CD14-positive monocyte (primary cell): ENCODE measurements at regions not wholly inside any gene's neighbourhood (a gene's known extent, or its start where the extent isn't known, plus 50 kb on each side); places are given as distances from the start of the nearest gene placed in this dataset.

Experiments
- DNase-seq, 3 donors: peaks; one replicate each; pipeline ENCODE4 v3.0.0-alpha.2; 2011 to 2022
- H2AFZ ChIP-seq: 2 replicates; pipeline ENCODE4 v1.6.0; 2012; ENCODE audit warnings: mild to moderate bottlenecking, low read depth, low read length, inconsistent platforms; ENCODE audit not compliant: insufficient read depth, poor library complexity, severe bottlenecking
- H3K27ac ChIP-seq, 2 donors: 1 replicate in 1 of 2; 2 replicates in 1 of 2; pipeline ENCODE4 v1.5.1; 2012 to 2013; ENCODE audit warnings: low read length in 2 of 2, control low read depth in 1 of 2, inconsistent platforms in 1 of 2, low read depth in 1 of 2, mild to moderate bottlenecking in 1 of 2
- H3K27me3 ChIP-seq, 2 donors: one replicate each; pipeline versions ENCODE4 v1.6.0 to v1.6.1; 2011 to 2013; ENCODE audit warnings: low read length in 2 of 2; ENCODE audit not compliant: control insufficient read depth in 2 of 2, insufficient read depth in 2 of 2
- H3K36me3 ChIP-seq, 2 donors: replicated peaks in 1 of 2; 1 replicate in 1 of 2; 2 replicates in 1 of 2; pipeline versions ENCODE4 v1.5.1 to v1.6.1; 2012 to 2013; ENCODE audit warnings: low read length in 2 of 2, control low read depth in 1 of 2, inconsistent platforms in 1 of 2, mild to moderate bottlenecking in 1 of 2; ENCODE audit not compliant: insufficient read depth in 2 of 2, control insufficient read depth in 1 of 2
- H3K4me1 ChIP-seq, 2 donors: 1 replicate in 1 of 2; 2 replicates in 1 of 2; pipeline versions ENCODE4 v1.5.1 to v1.6.1; 2012 to 2013; ENCODE audit warnings: low read length in 2 of 2, control low read depth in 1 of 2, inconsistent platforms in 1 of 2, mild to moderate bottlenecking in 1 of 2, moderate library complexity in 1 of 2; ENCODE audit not compliant: insufficient read depth in 2 of 2, control insufficient read depth in 1 of 2
- H3K4me2 ChIP-seq: replicated peaks from 2 replicates; pipeline ENCODE3; 2012; ENCODE audit warnings: low read length, moderate library complexity, mild to moderate bottlenecking; ENCODE audit not compliant: poor library complexity, severe bottlenecking; ENCODE audit errors: extremely low read depth
- H3K4me3 ChIP-seq, 3 experiments: fragments of 200-600 bp in 1 of 3; sonication (generic) in 1 of 3; replicated peaks in 1 of 3; 1 replicate in 2 of 3; 2 replicates in 1 of 3; pipeline ENCODE4 v1.5.1; 2011 to 2013; ENCODE audit warnings: low read length in 3 of 3, mild to moderate bottlenecking in 3 of 3, control low read depth in 2 of 3, low read depth in 2 of 3, inconsistent platforms in 1 of 3, moderate library complexity in 1 of 3
- H3K79me2 ChIP-seq: 2 replicates; pipeline ENCODE4 v1.6.0; 2012; ENCODE audit warnings: mild to moderate bottlenecking, control low read depth, inconsistent platforms, low read length, moderate library complexity; ENCODE audit not compliant: insufficient read depth
- H3K9ac ChIP-seq: 2 replicates; pipeline ENCODE4 v1.6.0; 2017; ENCODE audit warnings: low read length, mild to moderate bottlenecking; ENCODE audit not compliant: insufficient read depth, poor library complexity, severe bottlenecking
- H3K9me3 ChIP-seq, 2 donors: replicated peaks in 1 of 2; 1 replicate in 1 of 2; 2 replicates in 1 of 2; pipeline versions ENCODE4 v1.5.1 to v1.6.1; 2012 to 2013; ENCODE audit warnings: low read length in 2 of 2, control low read depth in 1 of 2; ENCODE audit not compliant: control insufficient read depth in 1 of 2, insufficient read depth in 1 of 2
- H4K20me1 ChIP-seq: 2 replicates; pipeline ENCODE4 v1.6.0; 2012; ENCODE audit warnings: mild to moderate bottlenecking, low read length, control low read depth, moderate library complexity; ENCODE audit not compliant: insufficient read depth
- H3K27ac Mint-ChIP-seq, 7 donors: one replicate each; pipeline ENCODE4 v1.8.0; 2020; ENCODE audit warnings: mild to moderate bottlenecking in 7 of 7, mixed read lengths in 7 of 7, moderate library complexity in 6 of 7, inconsistent platforms in 2 of 7
- H3K27me3 Mint-ChIP-seq, 3 donors: one replicate each; pipeline ENCODE4 v1.8.0; 2021 to 2022; ENCODE audit warnings: low read depth in 3 of 3, mild to moderate bottlenecking in 3 of 3, mixed read lengths in 3 of 3, moderate library complexity in 3 of 3, inconsistent platforms in 1 of 3
- H3K36me3 Mint-ChIP-seq, 2 donors: one replicate each; pipeline ENCODE4 v1.8.0; 2020; ENCODE audit warnings: mixed read lengths in 2 of 2, inconsistent platforms in 1 of 2, mild to moderate bottlenecking in 1 of 2
- H3K4me1 Mint-ChIP-seq: one replicate; pipeline ENCODE4 v1.8.0; 2020; ENCODE audit warnings: mild to moderate bottlenecking, mixed read lengths
- H3K4me3 Mint-ChIP-seq, 2 donors: one replicate each; pipeline ENCODE4 v1.8.0; 2020; ENCODE audit warnings: mild to moderate bottlenecking in 2 of 2, mixed read lengths in 2 of 2, moderate library complexity in 1 of 2
- H3K9me3 Mint-ChIP-seq, 7 donors: one replicate each; pipeline ENCODE4 v1.8.0; 2020 to 2022; ENCODE audit warnings: mixed read lengths in 7 of 7, mild to moderate bottlenecking in 6 of 7, moderate library complexity in 6 of 7, inconsistent platforms in 2 of 7
- CTCF ChIP-seq: fragments of 200-600 bp; IDR thresholded peaks from one replicate; pipeline ENCODE4 v1.8.0; 2022; ENCODE audit warnings: antibody characterized with exemption, mild to moderate bottlenecking
- WGBS: methylation state at CpG from one replicate; pipeline ENCODE4 v1.1.5; 2013; ENCODE audit warnings: missing lambda C conversion rate; ENCODE audit not compliant: insufficient coverage; 5-methylcytosine and 5-hydroxymethylcytosine counted together
- intact Hi-C, 2 donors: fragments of 100-400 bp; cut with micrococcal nuclease; formaldehyde crosslinking; loops; one replicate each; pipeline versions ENCODE4 v1.15.0 to v1.15.1; 2023

GRCh38 chr3:675846-676245 is 417.0 kb upstream of the CNTN6 start:
- Histone ChIP-seq H3K4me3 (no peak overlapping the region), H2AFZ (no peak overlapping the region), H3K9me3 (peaks cover 6 to 9% of the 10 kb centered on the region in 2 donors), H3K36me3 (no peaks in the 10 kb centered on the region), H3K27ac (no peak overlapping the region), H3K9ac (no peak overlapping the region), H3K4me1 (no peaks in the 10 kb centered on the region), H3K4me2 (no peak overlapping the region), H4K20me1 (no peaks in the 10 kb centered on the region), H3K27me3 (no peaks in the 10 kb centered on the region), H3K79me2 (no peaks in the 10 kb centered on the region)
- intact Hi-C loops: no loop called here
- H3K36me3 Mint-ChIP-seq: no peaks in the 10 kb centered on the region
- H3K9me3 Mint-ChIP-seq: peaks cover 0 to 8% (median 2%) of the 10 kb centered on the region in 7 donors
- 100% methylated on average over 3 of the region's 4 CpGs for WGBS
- H3K4me3 Mint-ChIP-seq: no peak overlapping the region
- no peak for TF ChIP-seq CTCF
- H3K27me3 Mint-ChIP-seq: no peaks in the 10 kb centered on the region
- DNase-seq: no peak
- no peak overlapping the region for H3K27ac Mint-ChIP-seq
- no peaks in the 10 kb centered on the region for H3K4me1 Mint-ChIP-seq

- Mint-ChIP-seq H3K4me1 (no peaks in the 10 kb centered on the region), H3K9me3 (peaks cover 0 to 1% (median 0%) of the 10 kb centered on the region in 7 donors), H3K36me3 (no peaks in the 10 kb centered on the region), H3K27ac (no peak overlapping the region), H3K27me3 (no peaks in the 10 kb centered on the region), H3K4me3 (no peak overlapping the region)
- Histone ChIP-seq H3K4me3 (no peak overlapping the region), H3K27ac (no peak overlapping the region), H3K4me1 (no peaks in the 10 kb centered on the region), H3K9ac (no peak overlapping the region), H4K20me1 (no peaks in the 10 kb centered on the region), H3K79me2 (no peaks in the 10 kb centered on the region), H3K9me3 (no peaks in the 10 kb centered on the region), H3K27me3 (no peaks in the 10 kb centered on the region), H3K36me3 (no peaks in the 10 kb centered on the region), H3K4me2 (no peak overlapping the region), H2AFZ (no peak overlapping the region)
- no peak for DNase-seq
- no CpG with 5 or more reads among the region's 2 CpGs for WGBS
- TF ChIP-seq CTCF: no peak
- intact Hi-C loops: no loop called here
Measured at GRCh38 chr3:683770-684169, 409.1 kb upstream of the CNTN6 start.
